LNCaP clone FGC (cell line): ENCODE measurements at regions not wholly inside any gene's neighbourhood (a gene's known extent, or its start where the extent isn't known, plus 50 kb on each side); places are given as distances from the start of the nearest gene placed in this dataset.

Source experiments
- DNase-seq: peaks from one replicate; pipeline ENCODE4 v3.0.0-alpha.2; 2011; ENCODE audit warnings: low read depth
- H3K4me3 ChIP-seq: 2 replicates; pipeline ENCODE4 v1.5.1; 2011; ENCODE audit warnings: mild to moderate bottlenecking, low read depth, low read length, control low read depth
- CTCF ChIP-seq: IDR thresholded peaks from 2 replicates; pipeline ENCODE4 v1.5.1; 2012; ENCODE audit warnings: mild to moderate bottlenecking; ENCODE audit not compliant: control insufficient read depth, insufficient read depth; ENCODE audit errors: extremely low read depth

GRCh38 chr15:86010891-86011290 lies 68.8 kb upstream of the AGBL1 start:
- no peak for TF ChIP-seq CTCF
- no peak for DNase-seq
- no peak overlapping the region for H3K4me3 ChIP-seq

GRCh38 chr15:86014016-86014415 lies 65.7 kb upstream of the AGBL1 start:
- TF ChIP-seq CTCF = no peak
- no peak for DNase-seq
- H3K4me3 ChIP-seq = no peak overlapping the region

GRCh38 chr15:86016750-86017149 lies 62.9 kb upstream of the AGBL1 start:
- no peak overlapping the region for H3K4me3 ChIP-seq
- no peak for DNase-seq
- TF ChIP-seq CTCF = no peak

GRCh38 chr15:86018679-86019078 lies 61.0 kb upstream of the AGBL1 start:
- H3K4me3 ChIP-seq = no peak overlapping the region
- no peak for TF ChIP-seq CTCF
- DNase-seq = no peak

GRCh38 chr15:86021281-86022264 lies 58.1 kb upstream of the AGBL1 start:
- no peak overlapping the region for H3K4me3 ChIP-seq
- TF ChIP-seq CTCF = no peak
- no peak for DNase-seq

- no peak overlapping the region for H3K4me3 ChIP-seq
- no peak for TF ChIP-seq CTCF
- DNase-seq = no peak
These were observed 50.7 kb upstream of the AGBL1 start for GRCh38 chr15:86028961-86029360.
